ENCODE measurements at regions not wholly inside any gene's neighbourhood (a gene's known extent, or its start where the extent isn't known, plus 50 kb on each side); places are given as distances from the start of the nearest gene placed in this dataset.
A peak's percentile ranks its signal among the peaks of the same experiment; 100 is the strongest.
"Not testable (repeated sequence)": the region's sequence is repeated elsewhere in the genome, so short reads cannot be mapped to it uniquely, and the experiment has no call there.

GRCh38 chr7:67346876-67347275 is 350.2 kb downstream of the TYW1 start:
- DNase-seq, result no peak
- Histone ChIP-seq H3K4me3 (no peak overlapping the region), H3K36me3 (no peaks in the 10 kb centered on the region), H3K27me3 (no peaks in the 10 kb centered on the region), H3K9me3 (no peaks in the 10 kb centered on the region)

GRCh38 chr7:67348171-67348570 is 351.5 kb downstream of the TYW1 start:
- no peak overlapping the region for H3K4me3 ChIP-seq
- no peaks in the 10 kb centered on the region for H3K36me3 ChIP-seq
- no peak for DNase-seq
- H3K9me3 ChIP-seq, result no peaks in the 10 kb centered on the region
- no peaks in the 10 kb centered on the region for H3K27me3 ChIP-seq

- not testable (repeated sequence) for H3K9me3 ChIP-seq, DNase-seq, H3K27me3 ChIP-seq, H3K4me3 ChIP-seq, H3K36me3 ChIP-seq
These were observed 361.0 kb downstream of the TYW1 start for GRCh38 chr7:67357653-67358052.

GRCh38 chr7:67358316-67358715 is 361.7 kb downstream of the TYW1 start:
- not testable (repeated sequence) for DNase-seq

GRCh38 chr7:67358738-67359137 is 362.1 kb downstream of the TYW1 start:
- not testable (repeated sequence) for H3K4me3 ChIP-seq, DNase-seq, H3K36me3 ChIP-seq, H3K27me3 ChIP-seq, H3K9me3 ChIP-seq

More at GRCh38 chr7:67358316-67358715, 361.7 kb downstream of the TYW1 start:
- H3K36me3 ChIP-seq, H3K27me3 ChIP-seq, H3K9me3 ChIP-seq, H3K4me3 ChIP-seq: not testable (repeated sequence)

- DNase-seq, result no peak
- 0 out of 2 replicates have a peak, but pooled peaks cover 2% of the 10 kb centered on the region for H3K9me3 ChIP-seq
These were observed 363.3 kb downstream of the TYW1 start for GRCh38 chr7:67359900-67360299.

GRCh38 chr7:67361150-67361549 is 364.5 kb downstream of the TYW1 start:
- Histone ChIP-seq H3K4me3 (no peak overlapping the region), H3K36me3 (no peaks in the 10 kb centered on the region), H3K27me3 (no peaks in the 10 kb centered on the region), H3K9me3 (0 out of 2 replicates have a peak, but pooled peaks cover 2% of the 10 kb centered on the region)
- DNase-seq, result no peak

More at GRCh38 chr7:67359900-67360299, 363.3 kb downstream of the TYW1 start:
- H3K4me3 ChIP-seq, result no peak overlapping the region
- no peaks in the 10 kb centered on the region for H3K27me3 ChIP-seq
- no peaks in the 10 kb centered on the region for H3K36me3 ChIP-seq

GRCh38 chr7:67364441-67365017 is 367.9 kb downstream of the TYW1 start:
- Histone ChIP-seq H3K27me3 (no peaks in the 10 kb centered on the region), H3K9me3 (no peaks in the 10 kb centered on the region), H3K36me3 (no peaks in the 10 kb centered on the region), H3K4me3 (no peak overlapping the region)
- no peak for DNase-seq

GRCh38 chr7:67371429-67372305 is 375.0 kb downstream of the TYW1 start:
- no peaks in the 10 kb centered on the region for H3K9me3 ChIP-seq
- peak; percentile 18 for DNase-seq
- H3K27me3 ChIP-seq, result no peaks in the 10 kb centered on the region
- H3K4me3 ChIP-seq, result no peak overlapping the region
- H3K36me3 ChIP-seq, result no peaks in the 10 kb centered on the region

- H3K9me3 ChIP-seq, H3K36me3 ChIP-seq, H3K27me3 ChIP-seq, DNase-seq, H3K4me3 ChIP-seq: not testable (repeated sequence)
These were observed 376.8 kb downstream of the TYW1 start for GRCh38 chr7:67373389-67373788.

GRCh38 chr7:67375427-67375826 is 378.8 kb downstream of the TYW1 start:
- H3K27me3 ChIP-seq, result no peaks in the 10 kb centered on the region
- H3K9me3 ChIP-seq, result no peaks in the 10 kb centered on the region
- DNase-seq, result no peak
- H3K4me3 ChIP-seq, result no peak overlapping the region
- no peaks in the 10 kb centered on the region for H3K36me3 ChIP-seq

GRCh38 chr7:67377939-67378862 is 381.6 kb downstream of the TYW1 start:
- Histone ChIP-seq H3K9me3 (no peaks in the 10 kb centered on the region), H3K4me3 (no peak overlapping the region), H3K36me3 (no peaks in the 10 kb centered on the region), H3K27me3 (no peaks in the 10 kb centered on the region)
- DNase-seq, result peak; percentile 49

- H3K27me3 ChIP-seq, result no peaks in the 10 kb centered on the region
- no peak overlapping the region for H3K4me3 ChIP-seq
- H3K36me3 ChIP-seq, result no peaks in the 10 kb centered on the region
- H3K9me3 ChIP-seq, result no peaks in the 10 kb centered on the region
- DNase-seq, result no peak
These were observed 383.7 kb downstream of the TYW1 start for GRCh38 chr7:67380326-67380725.

GRCh38 chr7:67380858-67381257 is 384.2 kb downstream of the TYW1 start:
- Histone ChIP-seq H3K36me3 (no peaks in the 10 kb centered on the region), H3K27me3 (no peaks in the 10 kb centered on the region), H3K4me3 (no peak overlapping the region), H3K9me3 (no peaks in the 10 kb centered on the region)
- DNase-seq, result no peak

GRCh38 chr7:67387851-67388250 is 391.2 kb downstream of the TYW1 start:
- H3K4me3 ChIP-seq, result no peak overlapping the region
- no peaks in the 10 kb centered on the region for H3K27me3 ChIP-seq
- no peak for DNase-seq
- H3K36me3 ChIP-seq, result no peaks in the 10 kb centered on the region
- no peaks in the 10 kb centered on the region for H3K9me3 ChIP-seq

GRCh38 chr7:67391168-67391567 is 394.5 kb downstream of the TYW1 start:
- no peaks in the 10 kb centered on the region for H3K9me3 ChIP-seq
- no peak for DNase-seq
- no peaks in the 10 kb centered on the region for H3K27me3 ChIP-seq

More at GRCh38 chr7:67391168-67391567, 394.5 kb downstream of the TYW1 start:
- Histone ChIP-seq H3K36me3 (no peaks in the 10 kb centered on the region), H3K4me3 (no peak overlapping the region)

All from MG63 (cell line).